GM06990 (cell line): ENCODE measurements at regions not wholly inside any gene's neighbourhood (a gene's known extent, or its start where the extent isn't known, plus 50 kb on each side); places are given as distances from the start of the nearest gene placed in this dataset.

Source experiments
- DNase-seq: peaks from one replicate; pipeline ENCODE4 v3.0.0-alpha.2; 2011; ENCODE audit not compliant: insufficient read length; ENCODE audit errors: extremely low read depth
- H3K27me3 ChIP-seq: replicated peaks from 2 replicates; pipeline ENCODE4 v1.6.0; 2011; ENCODE audit warnings: low read length; ENCODE audit not compliant: control insufficient read depth, insufficient read depth
- H3K36me3 ChIP-seq: 2 replicates; pipeline ENCODE4 v1.5.1; 2011; ENCODE audit warnings: low read length; ENCODE audit not compliant: control insufficient read depth, insufficient read depth
- H3K4me3 ChIP-seq: replicated peaks from 2 replicates; pipeline ENCODE4 v1.5.1; 2011; ENCODE audit warnings: low read depth, mild to moderate bottlenecking, control low read depth, low read length
- TF ChIP-seq, protein P1 (sequence below): IDR thresholded peaks from 2 replicates; pipeline ENCODE4 v1.5.1; 2011; ENCODE audit warnings: low read length, control low read depth, mild to moderate bottlenecking, inconsistent platforms; ENCODE audit not compliant: insufficient read depth, poor library complexity, severe bottlenecking

DNA sequence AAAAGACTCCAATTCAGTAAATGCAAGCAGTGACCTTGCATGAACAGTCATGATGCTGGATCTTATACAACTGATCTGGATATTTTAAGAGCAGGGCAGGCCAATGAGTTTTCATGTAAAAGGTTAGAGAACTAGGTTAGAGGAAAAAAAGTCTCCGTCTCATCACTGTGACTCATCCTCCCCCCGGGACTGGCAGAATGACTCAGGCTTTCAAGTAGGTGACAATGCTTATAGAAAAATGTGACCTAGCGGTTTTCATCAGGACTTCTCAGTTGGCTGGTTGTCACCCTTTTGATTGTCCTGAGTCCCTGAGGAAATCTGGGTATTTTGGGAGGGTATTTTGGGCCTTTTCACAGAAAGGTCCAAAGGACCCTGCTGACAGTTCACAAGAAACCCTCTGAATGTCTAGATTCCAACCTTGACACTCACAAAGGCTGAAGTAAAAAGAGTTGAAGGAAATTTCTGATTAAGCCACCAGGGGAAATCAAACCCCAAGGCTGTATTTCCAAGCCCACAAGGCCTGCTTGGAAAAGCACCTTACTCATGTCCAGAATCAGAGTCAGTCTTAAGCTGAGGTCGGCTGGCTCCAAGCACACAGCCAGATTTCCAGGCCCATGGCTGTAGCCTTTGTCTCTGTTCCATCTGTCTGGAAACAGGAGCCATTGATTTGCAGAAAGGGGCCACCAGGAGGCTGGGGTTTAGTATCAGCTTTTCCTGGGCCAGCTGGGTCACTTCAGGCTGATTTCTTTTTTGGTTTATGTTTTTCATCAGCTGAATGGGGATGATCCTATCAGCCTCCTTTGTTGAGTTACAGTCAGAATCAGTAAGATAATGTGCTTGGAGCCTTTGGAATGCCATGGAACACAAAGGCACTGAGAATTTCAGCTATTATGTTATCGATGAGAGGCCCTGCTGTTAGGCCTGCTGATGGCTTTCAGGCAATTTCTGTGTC is 226.4 kb upstream of the HABP2 start:
- H3K4me3 ChIP-seq, result no peak overlapping the region
- TF ChIP-seq, protein P1, sequence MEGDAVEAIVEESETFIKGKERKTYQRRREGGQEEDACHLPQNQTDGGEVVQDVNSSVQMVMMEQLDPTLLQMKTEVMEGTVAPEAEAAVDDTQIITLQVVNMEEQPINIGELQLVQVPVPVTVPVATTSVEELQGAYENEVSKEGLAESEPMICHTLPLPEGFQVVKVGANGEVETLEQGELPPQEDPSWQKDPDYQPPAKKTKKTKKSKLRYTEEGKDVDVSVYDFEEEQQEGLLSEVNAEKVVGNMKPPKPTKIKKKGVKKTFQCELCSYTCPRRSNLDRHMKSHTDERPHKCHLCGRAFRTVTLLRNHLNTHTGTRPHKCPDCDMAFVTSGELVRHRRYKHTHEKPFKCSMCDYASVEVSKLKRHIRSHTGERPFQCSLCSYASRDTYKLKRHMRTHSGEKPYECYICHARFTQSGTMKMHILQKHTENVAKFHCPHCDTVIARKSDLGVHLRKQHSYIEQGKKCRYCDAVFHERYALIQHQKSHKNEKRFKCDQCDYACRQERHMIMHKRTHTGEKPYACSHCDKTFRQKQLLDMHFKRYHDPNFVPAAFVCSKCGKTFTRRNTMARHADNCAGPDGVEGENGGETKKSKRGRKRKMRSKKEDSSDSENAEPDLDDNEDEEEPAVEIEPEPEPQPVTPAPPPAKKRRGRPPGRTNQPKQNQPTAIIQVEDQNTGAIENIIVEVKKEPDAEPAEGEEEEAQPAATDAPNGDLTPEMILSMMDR, result no peak
- no peaks in the 10 kb centered on the region for H3K36me3 ChIP-seq
- no peaks in the 10 kb centered on the region for H3K27me3 ChIP-seq
- DNase-seq, result peak; percentile 13

DNA sequence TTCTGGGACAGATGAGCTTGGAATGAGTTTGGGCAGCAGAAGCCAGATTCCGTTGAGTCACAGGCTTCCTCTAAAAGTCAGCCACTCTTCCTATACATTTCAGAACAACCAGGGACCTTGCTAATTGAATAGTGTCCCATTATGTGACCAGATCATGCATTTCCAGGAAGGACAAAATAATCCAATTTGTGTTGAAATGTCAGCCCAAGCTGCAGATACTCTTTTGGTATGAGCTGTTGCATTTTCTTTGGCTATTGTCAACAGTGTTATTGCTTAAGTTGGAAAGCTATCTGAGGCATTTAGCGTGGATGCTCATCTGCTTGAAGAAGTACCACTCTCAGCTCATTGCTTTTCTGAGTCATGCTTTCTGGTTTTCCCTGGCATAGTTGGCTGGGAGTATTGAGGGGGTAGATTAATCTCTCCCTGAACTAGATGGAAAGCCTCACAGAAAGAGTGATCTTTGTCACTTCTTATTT is 223.7 kb upstream of the HABP2 start:
- H3K27me3 ChIP-seq, result no peaks in the 10 kb centered on the region
- DNase-seq, result no peak

DNA sequence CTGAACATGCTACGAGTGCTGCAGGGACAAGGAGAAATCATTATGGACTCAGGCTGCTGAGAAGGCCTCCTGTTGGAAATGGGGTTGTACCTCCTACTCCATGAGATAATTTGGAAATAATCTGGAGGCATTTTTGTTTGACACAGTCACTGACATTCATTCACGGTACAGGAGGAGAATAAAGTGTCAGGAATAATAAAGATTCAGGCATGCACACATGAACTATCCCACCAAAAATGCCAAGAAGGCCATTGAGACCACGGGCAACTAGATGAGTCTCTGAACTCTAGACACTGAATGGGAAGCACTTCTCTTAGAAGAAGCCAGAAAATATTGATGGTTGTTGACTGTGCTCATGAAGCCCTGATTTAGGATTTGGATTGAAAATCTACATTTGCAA is 220.9 kb upstream of the HABP2 start:
- Histone ChIP-seq H3K27me3 (no peaks in the 10 kb centered on the region), H3K36me3 (no peaks in the 10 kb centered on the region), H3K4me3 (no peak overlapping the region)
- TF ChIP-seq, protein P1, result no peak
- no peak for DNase-seq

More for the DNA sequence above, 223.7 kb upstream of the HABP2 start:
- H3K36me3 ChIP-seq, result no peaks in the 10 kb centered on the region
- no peak overlapping the region for H3K4me3 ChIP-seq
- TF ChIP-seq, protein P1, result no peak

DNA sequence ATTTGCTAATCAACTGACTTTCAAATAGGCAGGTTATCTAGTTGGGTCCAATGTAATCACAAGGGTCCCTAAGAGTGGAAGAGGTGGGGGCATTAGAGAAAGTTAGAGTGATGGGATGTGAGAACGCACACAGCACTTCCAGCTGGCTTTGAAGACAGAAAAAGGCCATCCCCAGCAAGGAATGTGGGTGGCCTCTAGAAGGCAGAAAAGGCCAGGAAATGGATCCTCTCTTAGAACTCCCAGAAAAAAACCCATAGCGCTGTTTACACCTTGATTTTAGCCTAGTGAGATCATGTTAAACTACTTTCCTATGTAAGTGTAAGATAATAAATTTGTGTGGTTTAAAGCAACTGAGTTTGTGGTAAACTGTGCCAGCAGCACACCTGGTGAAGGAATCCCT is 219.5 kb upstream of the HABP2 start:
- Histone ChIP-seq H3K4me3 (no peak overlapping the region), H3K27me3 (peaks cover under 1% of the 10 kb centered on the region; the same call in 1 of the 2 replicates), H3K36me3 (no peaks in the 10 kb centered on the region)
- DNase-seq, result no peak
- TF ChIP-seq, protein P1, result no peak

DNA sequence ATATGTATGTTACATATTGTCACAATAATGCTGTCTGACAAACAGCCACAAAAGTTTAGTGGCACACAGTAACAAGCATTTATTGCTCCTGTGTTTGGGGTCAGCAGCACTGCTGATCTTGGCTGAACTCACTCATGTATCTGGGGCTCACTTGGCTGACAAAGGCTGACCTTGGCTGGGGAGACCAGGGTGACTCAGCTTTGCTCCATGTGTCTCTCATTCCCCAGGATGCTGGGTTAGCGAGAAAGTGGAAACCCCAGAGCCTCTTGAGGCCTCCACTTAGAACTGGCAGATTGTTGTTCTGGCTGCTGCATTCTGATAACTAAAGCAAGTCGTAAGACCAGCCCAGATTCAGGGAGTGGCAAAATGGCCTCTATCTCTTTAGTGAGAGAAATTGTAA is 217.3 kb upstream of the HABP2 start:
- Histone ChIP-seq H3K36me3 (no peaks in the 10 kb centered on the region), H3K27me3 (peaks cover 2% of the 10 kb centered on the region; the same call in 1 of the 2 replicates), H3K4me3 (no peak overlapping the region)
- TF ChIP-seq, protein P1, result no peak
- DNase-seq, result no peak
